ENCODE measurements at regions not wholly inside any gene's neighbourhood (a gene's known extent, or its start where the extent isn't known, plus 50 kb on each side); places are given as distances from the start of the nearest gene placed in this dataset.

- no peak for ATAC-seq
- intact Hi-C loops (cut with DNase I, micrococcal nuclease), result no loop called here
- DNase-seq, result no peak
These were observed 108.1 kb downstream of the DLL1 start for GRCh38 chr6:170182781-170183120.

- ATAC-seq, result no peak
- intact Hi-C loops (cut with DNase I, micrococcal nuclease), result no loop called here
- DNase-seq, result no peak
These were observed 108.6 kb downstream of the DLL1 start for GRCh38 chr6:170182093-170182780.

GRCh38 chr6:170181338-170181690 is 109.6 kb downstream of the DLL1 start:
- no peak for DNase-seq
- no peak for ATAC-seq
- intact Hi-C loops (cut with DNase I, micrococcal nuclease), result no loop called here

- ATAC-seq (no peak), DNase-seq (no peak)
- intact Hi-C loops (cut with DNase I, micrococcal nuclease), result no loop called here
These were observed 110.1 kb downstream of the DLL1 start for GRCh38 chr6:170180671-170181337.

GRCh38 chr6:170179616-170180324 is 111.1 kb downstream of the DLL1 start:
- no peak for ATAC-seq
- intact Hi-C loops (cut with DNase I, micrococcal nuclease), result no loop called here
- DNase-seq, result no peak

- intact Hi-C loops (cut with DNase I, micrococcal nuclease), result no loop called here
- ATAC-seq (peak; percentile 85), DNase-seq (peak; percentile 46 to 59)
These were observed 112.1 kb downstream of the DLL1 start for GRCh38 chr6:170178561-170179477.

- intact Hi-C loops (cut with DNase I, micrococcal nuclease), result no loop called here
- DNase-seq (no peak), ATAC-seq (peak; percentile 21)
These were observed 112.9 kb downstream of the DLL1 start for GRCh38 chr6:170177772-170178560.

GRCh38 chr6:170176898-170177771 is 113.7 kb downstream of the DLL1 start:
- intact Hi-C loops (cut with DNase I, micrococcal nuclease), result no loop called here
- DNase-seq (no peak), ATAC-seq (no peak)

- intact Hi-C loops (cut with DNase I, micrococcal nuclease), result no loop called here
- ATAC-seq, result no peak
- no peak for DNase-seq
These were observed 114.6 kb downstream of the DLL1 start for GRCh38 chr6:170176136-170176897.

- no peak for DNase-seq
- ATAC-seq, result no peak
- intact Hi-C loops (cut with DNase I, micrococcal nuclease), result no loop called here
These were observed 115.2 kb downstream of the DLL1 start for GRCh38 chr6:170175644-170176135.

GRCh38 chr6:170174771-170175643 is 115.9 kb downstream of the DLL1 start:
- ATAC-seq (no peak), DNase-seq (no peak)
- intact Hi-C loops (cut with DNase I, micrococcal nuclease), result no loop called here

GRCh38 chr6:170174124-170174770 is 116.6 kb downstream of the DLL1 start:
- intact Hi-C loops (cut with DNase I, micrococcal nuclease), result no loop called here
- DNase-seq (no peak), ATAC-seq (no peak)

- intact Hi-C loops (cut with DNase I, micrococcal nuclease), result no loop called here
- ATAC-seq, result no peak
These were observed 117.5 kb downstream of the DLL1 start for GRCh38 chr6:170173335-170173881.

GRCh38 chr6:170172825-170173256 is 118.0 kb downstream of the DLL1 start:
- intact Hi-C loops (cut with DNase I, micrococcal nuclease), result no loop called here
- ATAC-seq (no peak), DNase-seq (peak in 1 of 2 donors; percentile 9)

More at GRCh38 chr6:170173335-170173881, 117.5 kb downstream of the DLL1 start:
- DNase-seq, result peak in 1 of 2 donors; percentile 12

GRCh38 chr6:170172392-170172791 is 118.5 kb downstream of the DLL1 start:
- intact Hi-C loops (cut with DNase I, micrococcal nuclease), result no loop called here
- no peak for ATAC-seq
- no peak for DNase-seq
